SKM-1 (cell line): ENCODE measurements at regions not wholly inside any gene's neighbourhood (a gene's known extent, or its start where the extent isn't known, plus 50 kb on each side); places are given as distances from the start of the nearest gene placed in this dataset.

Experiments
- DNase-seq: peaks from one replicate; lab custom pipeline; 2025; ENCODE audit not compliant: unreplicated experiment; lab: John Stamatoyannopoulos, UW

DNA sequence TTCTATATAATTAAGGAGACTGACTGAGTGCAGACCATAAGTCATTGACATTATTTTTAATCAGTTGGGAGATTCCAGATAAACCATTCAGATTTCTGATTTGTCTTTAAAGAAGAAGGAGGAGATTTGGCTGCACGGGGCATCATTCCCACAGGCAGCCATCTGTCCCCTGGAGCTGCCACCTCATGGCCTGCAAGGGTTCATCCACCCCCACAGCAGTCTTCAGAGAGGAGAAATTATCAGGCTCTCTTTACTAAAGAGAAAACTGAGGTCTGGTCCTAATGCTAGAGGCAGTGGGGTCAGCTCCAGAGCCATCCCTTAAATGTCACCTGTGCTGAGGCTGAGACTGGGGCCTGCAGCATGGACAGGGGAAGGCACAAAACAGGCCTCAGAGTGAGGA is 501.3 kb upstream of the SULF2 start:
- no peak for DNase-seq

DNA sequence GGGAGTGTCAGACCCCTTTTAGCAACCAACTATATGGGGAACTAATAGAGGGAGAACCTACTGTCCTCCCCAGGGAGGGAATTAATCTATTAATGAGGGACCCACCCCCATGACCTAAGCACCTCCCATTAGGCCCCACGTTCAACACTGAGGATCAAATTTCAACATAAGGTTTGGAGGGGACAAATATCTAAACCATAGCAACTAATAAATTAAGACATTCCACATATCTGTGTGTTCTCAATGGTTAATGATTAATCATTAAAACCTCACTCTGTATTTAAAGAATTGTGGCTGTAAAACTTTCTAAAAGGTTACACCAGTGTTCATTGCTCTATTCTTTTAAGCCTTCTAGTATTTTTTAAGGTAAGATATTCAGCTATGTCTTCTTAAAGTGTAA is 500.4 kb upstream of the SULF2 start:
- no peak for DNase-seq

DNA sequence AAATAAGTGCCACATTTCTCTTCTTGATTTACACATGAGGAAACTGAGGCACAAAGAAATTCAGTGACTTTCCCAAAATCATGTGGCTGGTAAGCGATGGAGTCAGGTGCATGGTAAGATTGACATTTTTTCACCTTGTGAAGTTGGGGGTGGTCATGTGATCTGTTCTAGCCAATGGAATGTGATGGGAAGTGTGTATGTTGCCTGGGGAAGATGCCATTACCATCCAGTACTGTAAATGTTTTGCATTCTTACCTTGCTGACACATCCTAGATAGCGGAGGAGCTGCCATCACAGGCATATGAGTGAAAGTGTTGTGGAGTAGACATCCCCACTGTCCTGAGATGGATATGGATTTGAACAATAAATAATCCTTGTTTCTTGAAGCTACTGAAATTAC is 499.6 kb upstream of the SULF2 start:
- no peak for DNase-seq

- no peak for DNase-seq
Measured at GRCh38 chr20:48284315-48284714, 499.0 kb upstream of the SULF2 start.

- DNase-seq = no peak
Measured at GRCh38 chr20:48283470-48284110, 498.3 kb upstream of the SULF2 start.

- DNase-seq = no peak
Measured at GRCh38 chr20:48282591-48283228, 497.4 kb upstream of the SULF2 start.

- no peak for DNase-seq
Measured at GRCh38 chr20:48281501-48281900, 496.2 kb upstream of the SULF2 start.

- DNase-seq = no peak
Measured at GRCh38 chr20:48278961-48279481, 493.7 kb upstream of the SULF2 start.

DNA sequence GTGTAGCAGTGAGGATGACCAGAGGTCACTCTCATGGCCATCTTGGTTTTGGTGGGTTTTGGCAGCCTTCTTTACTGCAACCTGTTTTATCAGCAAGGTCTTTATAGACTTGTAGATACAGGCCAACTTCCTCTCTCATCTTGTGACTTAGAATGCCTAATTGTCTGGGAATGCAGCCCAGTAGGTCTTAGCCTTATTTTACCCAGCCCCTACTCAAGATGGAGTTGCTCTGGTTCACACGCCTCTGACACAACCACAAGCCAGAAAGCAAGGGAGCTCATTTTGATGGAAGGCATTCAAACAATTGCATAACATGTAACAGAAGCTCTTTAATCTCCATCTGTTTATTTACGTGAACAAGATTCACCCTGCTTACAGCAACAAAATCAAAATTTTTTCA is 492.0 kb upstream of the SULF2 start:
- DNase-seq = no peak

- no peak for DNase-seq
Measured at GRCh38 chr20:48276021-48276342, 490.7 kb upstream of the SULF2 start.

DNA sequence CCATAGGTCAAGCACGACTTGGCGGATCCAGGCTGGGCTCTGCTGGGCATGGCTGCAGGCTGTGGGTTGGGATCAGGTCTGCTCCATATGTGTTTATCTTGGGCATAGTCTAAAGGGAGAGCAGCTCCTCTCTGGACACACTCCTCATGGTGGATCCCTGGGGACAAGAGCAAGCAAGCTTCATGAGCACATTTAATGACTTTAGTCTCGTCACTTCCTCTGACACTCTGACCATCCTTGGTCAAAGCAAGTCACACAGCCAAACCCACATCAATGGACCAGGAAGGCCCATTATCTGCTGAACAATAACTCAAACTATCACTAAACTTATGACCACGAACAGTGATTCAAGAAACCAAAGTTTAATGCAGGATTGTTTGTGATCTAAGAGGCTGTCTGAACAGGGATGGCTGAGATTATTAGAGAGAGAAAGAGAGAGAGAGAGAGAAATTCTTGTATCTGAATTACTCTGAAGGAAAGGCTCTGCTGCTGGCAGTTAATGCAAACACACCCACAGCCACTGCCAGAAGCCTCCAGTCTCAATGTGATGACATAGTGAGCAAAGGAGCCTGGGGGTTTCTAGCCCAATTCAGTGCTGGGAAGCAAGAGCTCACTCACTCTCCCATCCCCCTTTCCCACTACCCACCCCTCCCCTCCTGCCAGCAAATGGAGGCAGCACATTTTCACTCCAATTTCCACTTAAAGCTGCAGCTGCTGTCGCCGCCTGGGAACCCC is 490.2 kb upstream of the SULF2 start:
- no peak for DNase-seq

GRCh38 chr20:48273843-48274242 is 488.6 kb upstream of the SULF2 start:
- DNase-seq = no peak

- DNase-seq = no peak
Measured at GRCh38 chr20:48270885-48271284, 485.6 kb upstream of the SULF2 start.

GRCh38 chr20:48267860-48268633 is 482.8 kb upstream of the SULF2 start:
- no peak for DNase-seq

DNA sequence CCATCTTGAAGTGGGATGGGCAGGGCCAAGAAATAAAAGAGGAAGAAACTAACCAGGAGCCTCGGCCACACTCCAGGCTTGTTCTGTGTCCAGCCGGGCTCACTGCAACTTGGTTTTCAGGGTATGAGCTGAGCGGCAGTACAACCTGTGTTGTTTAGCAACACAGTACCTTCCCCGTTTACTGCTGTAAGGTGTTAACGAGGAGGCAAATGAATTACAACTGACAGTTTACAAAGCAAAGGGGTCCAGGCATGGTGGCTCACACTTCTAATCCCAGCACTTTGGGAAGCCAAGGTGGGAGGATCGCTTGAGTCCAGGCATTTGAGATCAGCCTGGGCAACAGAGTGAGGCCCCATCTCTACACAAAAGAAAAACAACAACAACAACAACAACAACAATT is 481.3 kb upstream of the SULF2 start:
- no peak for DNase-seq

DNA sequence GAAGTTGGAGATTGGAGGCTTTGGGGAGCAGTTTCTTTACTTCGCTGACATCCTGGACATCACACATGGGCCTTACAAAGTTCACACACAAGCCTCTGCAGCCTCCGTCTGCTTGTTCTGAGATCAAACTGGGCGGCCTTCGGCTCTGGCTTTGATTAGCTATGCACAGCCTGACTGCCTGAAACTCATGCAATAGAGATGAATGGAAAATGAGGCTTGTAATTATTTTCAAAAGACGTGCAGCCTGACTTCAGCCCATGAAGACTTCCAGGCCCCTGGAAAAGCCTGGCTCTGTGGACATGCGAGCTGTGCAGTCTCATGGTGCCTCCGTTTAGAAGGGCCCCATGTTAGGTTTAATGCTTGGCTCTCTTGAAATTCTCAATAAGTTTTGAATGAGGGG is 480.5 kb upstream of the SULF2 start:
- no peak for DNase-seq

- no peak for DNase-seq
Measured at GRCh38 chr20:48262955-48263354, 477.7 kb upstream of the SULF2 start.

GRCh38 chr20:48262466-48262865 is 477.2 kb upstream of the SULF2 start:
- no peak for DNase-seq

- DNase-seq = no peak
Measured at GRCh38 chr20:48261398-48261910, 476.2 kb upstream of the SULF2 start.

GRCh38 chr20:48260129-48260756 is 475.0 kb upstream of the SULF2 start:
- no peak for DNase-seq

DNA sequence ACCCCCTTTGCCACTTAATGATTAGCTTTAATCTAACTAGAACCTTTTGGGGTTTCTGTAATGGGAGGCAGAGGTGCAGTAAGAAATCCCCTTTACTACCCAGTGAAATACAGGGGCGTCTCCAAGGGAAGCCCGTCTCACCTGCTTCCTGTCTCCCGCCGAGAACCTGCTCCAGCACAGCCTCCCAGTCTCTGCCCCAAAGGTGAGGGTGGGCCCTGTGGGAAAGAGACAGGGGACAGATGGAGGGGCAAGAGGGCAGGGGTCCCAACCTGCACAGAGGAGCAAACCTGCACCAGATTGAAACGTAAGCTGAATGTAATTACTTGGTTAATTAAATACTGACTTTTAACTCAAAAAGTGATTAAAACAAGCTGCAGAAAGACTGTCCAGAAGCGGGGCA is 474.2 kb upstream of the SULF2 start:
- DNase-seq = no peak
